Activated CD4-positive, CD25-positive, alpha-beta regulatory T cell treated with anti-CD3 and anti-CD28 coated beads, Interleukin-2, amount 50 U/mL, for 16 hours (primary cell): ENCODE measurements at regions not wholly inside any gene's neighbourhood (a gene's known extent, or its start where the extent isn't known, plus 50 kb on each side); places are given as distances from the start of the nearest gene placed in this dataset.

Source experiments
- DNase-seq: peaks from one replicate; pipeline ENCODE4 v3.0.0-alpha.2; 2020; ENCODE audit warnings: low read depth, low spot score

- no peak for DNase-seq
These were observed 320.9 kb downstream of the ZSWIM6 start for GRCh38 chr5:61652916-61653315.

DNA sequence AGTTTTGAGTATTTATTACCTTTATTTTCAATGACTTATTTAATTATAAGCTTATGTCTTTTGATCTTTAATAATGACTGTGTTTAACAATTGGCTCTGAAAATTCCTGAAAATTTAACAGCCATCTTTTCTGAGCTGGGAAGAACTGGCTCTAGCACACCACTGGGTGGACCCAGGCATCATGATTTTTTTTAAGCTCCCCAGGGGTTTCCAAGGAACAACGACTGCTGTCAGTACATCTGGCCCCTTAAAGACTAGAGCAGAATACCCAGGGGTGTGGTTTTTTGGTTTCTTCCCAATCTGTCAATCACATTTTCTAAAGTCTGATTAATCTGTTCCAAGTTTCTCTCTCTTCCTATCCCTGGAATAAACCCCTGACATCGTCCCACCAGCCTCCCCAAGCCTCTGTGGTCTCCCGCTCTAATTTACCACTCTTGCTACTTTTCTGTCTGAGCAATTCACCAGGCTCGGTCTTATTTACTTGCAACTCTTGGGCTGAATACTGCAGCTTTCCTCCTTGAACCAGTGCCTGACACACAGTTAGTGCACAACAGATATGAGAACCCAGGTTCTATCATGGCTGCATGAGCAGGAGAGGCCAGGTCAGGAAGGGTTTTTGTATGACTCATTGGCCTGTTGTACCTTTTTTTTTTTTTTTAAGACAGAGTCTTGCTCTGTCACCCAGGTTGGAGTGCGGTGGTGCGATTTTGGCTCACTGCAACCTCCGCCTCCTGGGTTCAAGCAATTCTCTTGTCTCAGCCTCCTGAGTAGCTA, 321.9 kb downstream of the ZSWIM6 start:
- DNase-seq, result no peak

- DNase-seq, result no peak
These were observed 322.8 kb downstream of the ZSWIM6 start for GRCh38 chr5:61654876-61655275.

DNA sequence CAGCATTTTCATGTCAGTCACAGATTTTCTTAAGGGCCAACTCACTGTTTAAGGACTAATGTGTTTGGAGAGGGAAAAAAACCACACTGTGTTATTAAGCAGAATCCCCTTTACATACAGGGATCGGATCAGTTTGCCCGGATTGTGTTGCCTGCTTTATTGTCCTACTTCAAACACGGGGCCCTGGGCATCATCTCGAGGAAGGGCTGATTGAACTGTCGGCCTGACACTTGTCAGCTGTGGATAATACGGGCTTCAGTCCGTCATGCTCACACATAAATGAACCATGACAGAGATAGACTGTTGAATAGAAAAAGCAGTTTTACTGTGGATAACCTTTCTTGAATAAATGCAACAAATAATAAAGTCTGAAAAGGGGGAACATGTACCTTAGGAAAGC, 325.0 kb downstream of the ZSWIM6 start:
- no peak for DNase-seq

- DNase-seq, result no peak
These were observed 325.6 kb downstream of the ZSWIM6 start for GRCh38 chr5:61657686-61658085.

- DNase-seq, result peak; percentile 73
These were observed 326.5 kb downstream of the ZSWIM6 start for GRCh38 chr5:61658592-61659008.

GRCh38 chr5:61659221-61659696, 327.2 kb downstream of the ZSWIM6 start:
- no peak for DNase-seq

DNA sequence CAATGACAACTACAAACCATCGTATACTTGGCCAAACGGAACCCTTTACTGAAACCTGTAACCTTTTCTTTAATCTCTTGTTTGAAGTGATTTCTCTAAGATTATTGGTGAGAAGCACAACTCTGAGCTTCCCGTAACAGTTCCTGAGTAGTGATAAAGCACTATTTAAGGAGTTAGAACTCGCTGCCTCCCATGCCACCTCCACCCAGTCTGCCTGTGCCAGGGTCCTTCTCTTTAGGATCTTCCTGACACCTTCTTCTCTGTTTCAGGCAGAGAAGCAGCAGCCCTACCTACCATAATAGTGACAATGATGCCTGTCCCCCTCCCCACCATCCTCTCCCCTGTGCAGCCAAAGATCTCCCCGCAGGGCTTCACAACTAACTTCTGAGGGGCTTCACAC, 330.6 kb downstream of the ZSWIM6 start:
- DNase-seq, result no peak

DNA sequence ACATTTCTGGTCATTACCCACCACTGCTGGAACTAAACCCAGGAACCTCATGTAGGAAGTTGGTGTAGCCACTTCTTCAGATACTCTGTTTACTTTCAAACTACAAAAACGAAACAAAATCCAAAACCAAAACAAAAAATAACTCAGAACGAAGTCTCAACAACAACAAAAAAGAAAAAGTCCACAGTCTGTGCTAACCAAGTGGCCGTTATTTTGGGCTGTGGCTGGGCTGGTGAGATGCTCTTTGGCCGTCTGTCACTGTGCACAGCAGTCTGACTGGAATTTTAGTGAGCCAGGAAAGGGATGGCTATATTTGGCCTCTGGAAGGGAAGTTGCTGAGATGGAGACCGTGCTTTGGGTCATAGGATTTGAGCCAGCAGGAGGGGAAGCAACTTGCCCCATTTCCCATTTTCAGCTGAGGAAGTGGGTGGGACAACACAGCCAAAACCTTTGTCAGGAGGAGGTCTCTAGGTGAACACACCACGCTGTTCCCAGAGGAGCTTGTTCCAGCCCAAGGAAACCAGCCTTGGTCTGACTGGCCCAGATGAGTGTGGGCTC, 334.1 kb downstream of the ZSWIM6 start:
- no peak for DNase-seq

GRCh38 chr5:61667525-61668218, 335.6 kb downstream of the ZSWIM6 start:
- DNase-seq, result no peak

DNA sequence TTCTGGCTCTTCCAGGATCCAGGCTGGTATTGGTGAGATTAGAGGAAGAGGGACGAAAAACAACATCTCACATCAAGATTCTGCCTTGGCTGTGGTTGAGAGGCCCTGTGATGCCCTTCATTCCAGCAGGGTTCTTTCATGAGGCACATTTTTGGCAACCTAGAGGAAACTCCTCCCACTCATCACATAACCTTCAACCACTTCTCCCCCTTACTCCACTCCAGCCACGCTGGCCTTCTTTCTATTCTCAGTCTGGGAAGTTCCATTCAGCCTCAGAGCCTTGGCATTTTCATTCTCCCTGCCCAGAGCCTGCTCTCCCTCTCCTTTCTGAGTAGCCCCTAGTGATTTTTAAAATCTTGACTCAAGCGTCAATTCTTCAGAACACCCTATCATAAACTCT, 337.5 kb downstream of the ZSWIM6 start:
- no peak for DNase-seq

DNA sequence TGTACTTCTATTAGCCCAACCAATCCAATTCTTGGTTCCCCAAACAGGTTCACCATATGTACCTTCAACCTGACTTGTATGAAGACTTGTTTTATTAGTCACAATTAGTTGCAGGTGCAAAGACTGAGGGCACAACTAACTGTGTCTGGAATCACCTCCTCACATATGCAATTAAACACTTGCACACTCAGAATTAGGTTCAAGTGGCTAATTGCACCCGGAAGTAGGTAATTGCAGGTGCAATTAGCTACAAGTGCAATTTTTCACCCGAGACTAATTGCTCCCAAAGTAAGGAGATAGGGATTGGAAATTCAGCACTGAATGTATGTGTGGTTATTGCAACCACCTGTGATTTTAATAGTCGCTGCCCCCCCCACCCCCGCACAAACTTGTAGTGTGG, 338.9 kb downstream of the ZSWIM6 start:
- DNase-seq, result no peak

GRCh38 chr5:61673007-61673735, 341.1 kb downstream of the ZSWIM6 start:
- DNase-seq, result no peak

GRCh38 chr5:61674378-61674777, 342.3 kb downstream of the ZSWIM6 start:
- DNase-seq, result no peak

DNA sequence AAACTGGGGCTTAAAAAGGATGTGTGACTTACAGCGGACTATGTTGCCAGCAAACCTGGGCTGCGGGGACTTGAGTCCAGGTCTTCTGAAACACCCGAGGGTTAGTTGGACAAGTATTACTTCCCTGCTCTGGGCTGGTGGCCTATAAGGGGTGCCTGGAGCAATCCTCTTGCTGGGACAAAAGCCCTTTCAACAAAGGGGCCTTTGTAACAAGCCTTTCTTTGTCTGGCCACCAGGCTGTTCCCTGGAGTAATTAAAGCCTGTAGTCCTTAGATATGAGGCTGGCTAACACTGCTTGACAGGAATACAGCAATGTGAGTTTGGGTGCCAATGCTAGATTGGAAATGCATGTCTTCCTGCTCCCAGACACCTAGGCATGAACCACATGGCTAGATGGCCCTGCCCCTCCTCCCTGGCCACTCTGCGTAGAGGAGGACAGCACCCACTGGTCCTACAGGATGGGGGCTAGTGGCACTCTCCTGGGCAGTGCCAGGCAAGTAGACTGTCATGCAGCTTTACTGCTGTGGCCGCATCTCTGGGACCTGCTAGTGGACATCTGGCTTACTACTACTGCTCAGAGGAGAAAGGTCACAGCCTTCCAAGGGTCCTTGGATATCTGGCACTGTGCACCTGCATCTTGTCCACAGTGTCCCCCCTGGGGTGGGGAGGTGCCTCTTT, 343.1 kb downstream of the ZSWIM6 start:
- no peak for DNase-seq

GRCh38 chr5:61677220-61677619, 345.2 kb downstream of the ZSWIM6 start:
- DNase-seq, result no peak

GRCh38 chr5:61678966-61679365, 346.9 kb downstream of the ZSWIM6 start:
- no peak for DNase-seq

- DNase-seq, result no peak
These were observed 347.5 kb downstream of the ZSWIM6 start for GRCh38 chr5:61679562-61679961.

DNA sequence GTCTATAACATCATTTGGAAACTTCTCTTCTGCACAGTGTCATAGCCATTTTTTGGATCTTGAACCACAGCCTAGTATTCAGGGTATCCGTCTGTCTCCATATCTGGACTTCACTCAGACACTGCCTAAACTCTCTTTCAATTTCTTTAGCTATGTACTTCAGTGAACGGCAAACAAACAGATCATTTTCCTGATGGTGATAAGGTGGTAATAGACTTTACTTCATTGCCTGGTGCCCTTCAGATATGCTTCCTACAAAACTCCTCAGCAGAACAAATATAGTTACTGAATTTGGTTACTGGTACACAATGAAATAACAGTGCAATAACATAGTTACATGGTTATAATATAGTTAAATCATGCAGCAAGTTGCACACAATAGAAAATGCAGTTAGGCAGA, 348.2 kb downstream of the ZSWIM6 start:
- no peak for DNase-seq

- DNase-seq, result no peak
These were observed 351.1 kb downstream of the ZSWIM6 start for GRCh38 chr5:61683148-61683547.

DNA sequence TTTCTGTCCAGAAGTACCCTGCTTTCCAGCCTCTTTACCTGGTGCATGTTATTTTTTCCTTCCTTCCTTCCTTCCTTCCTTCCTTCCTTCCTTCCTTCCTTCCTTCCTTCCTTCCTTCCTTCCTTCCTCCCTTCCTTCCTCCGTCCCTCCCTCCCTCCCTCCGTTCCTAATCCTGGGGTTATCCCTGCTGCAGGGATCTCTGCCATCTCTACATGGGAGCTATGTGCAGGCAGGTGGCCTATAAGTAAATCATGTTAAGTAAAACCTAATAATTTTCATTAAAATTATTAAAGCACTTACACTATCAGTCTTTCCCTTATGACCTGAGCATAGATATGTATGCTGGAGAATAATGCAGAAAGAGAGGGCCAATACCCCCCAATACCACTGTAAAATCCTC, 351.9 kb downstream of the ZSWIM6 start:
- no peak for DNase-seq
